HEK293 (cell line): ENCODE measurements at regions not wholly inside any gene's neighbourhood (a gene's known extent, or its start where the extent isn't known, plus 50 kb on each side); places are given as distances from the start of the nearest gene placed in this dataset.

Source experiments
- ZBTB8A ChIP-seq: fragments of 450-650 bp; formaldehyde crosslinking; IDR thresholded peaks from 2 replicates; pipeline ENCODE4 v1.5.1; 2016; ENCODE audit warnings: missing biosample characterization, missing genetic modification characterization
- ZFP41 ChIP-seq: fragments of 450-650 bp; formaldehyde crosslinking; IDR thresholded peaks from 2 replicates; pipeline ENCODE4 v1.5.1; 2016; ENCODE audit warnings: missing biosample characterization, missing genetic modification characterization, borderline replicate concordance
- ZNF610 ChIP-seq: fragments of 450-650 bp; formaldehyde crosslinking; IDR thresholded peaks from 2 replicates; pipeline ENCODE4 v1.5.1; 2016; ENCODE audit warnings: missing biosample characterization, missing genetic modification characterization, borderline replicate concordance
- ZNF670 ChIP-seq: fragments of 450-650 bp; formaldehyde crosslinking; IDR thresholded peaks from 2 replicates; pipeline ENCODE4 v1.5.1; 2016; ENCODE audit warnings: missing biosample characterization, missing genetic modification characterization, low read depth
- ZNF704 ChIP-seq: fragments of 450-650 bp; formaldehyde crosslinking; IDR thresholded peaks from 2 replicates; pipeline ENCODE4 v1.5.1; 2016; ENCODE audit warnings: missing biosample characterization, missing genetic modification characterization
- TF ChIP-seq, protein P1 (sequence below): fragments of 450-650 bp; formaldehyde crosslinking; IDR thresholded peaks from 2 replicates; pipeline ENCODE4 v1.5.1; 2016; ENCODE audit warnings: missing biosample characterization, missing genetic modification characterization
- TF ChIP-seq, protein P2 (sequence below): fragments of 450-650 bp; formaldehyde crosslinking; IDR thresholded peaks from 2 replicates; pipeline ENCODE4 v1.5.1; 2016; ENCODE audit warnings: missing biosample characterization, missing genetic modification characterization
- TF ChIP-seq, protein P3 (sequence below): fragments of 450-650 bp; formaldehyde crosslinking; IDR thresholded peaks from 2 replicates; pipeline ENCODE4 v1.5.1; 2016; ENCODE audit warnings: missing biosample characterization, missing genetic modification characterization
- TF ChIP-seq, protein P4 (sequence below): fragments of 450-650 bp; formaldehyde crosslinking; IDR thresholded peaks from 2 replicates; pipeline ENCODE4 v1.5.1; 2016; ENCODE audit warnings: missing biosample characterization, missing genetic modification characterization, low read depth
- TF ChIP-seq, protein P5 (sequence below): fragments of 450-650 bp; formaldehyde crosslinking; IDR thresholded peaks from 2 replicates; pipeline ENCODE4 v1.5.1; 2016; ENCODE audit warnings: missing biosample characterization, missing genetic modification characterization
- TF ChIP-seq, protein P6 (sequence below): fragments of 450-650 bp; formaldehyde crosslinking; conservative IDR thresholded peaks from 2 replicates; pipeline ENCODE4 v1.5.1; 2016; ENCODE audit warnings: low read depth, missing biosample characterization, missing genetic modification characterization

GRCh38 chr13:78431328-78431727, 172.0 kb downstream of the POU4F1 start:
- TF ChIP-seq, protein P1, sequence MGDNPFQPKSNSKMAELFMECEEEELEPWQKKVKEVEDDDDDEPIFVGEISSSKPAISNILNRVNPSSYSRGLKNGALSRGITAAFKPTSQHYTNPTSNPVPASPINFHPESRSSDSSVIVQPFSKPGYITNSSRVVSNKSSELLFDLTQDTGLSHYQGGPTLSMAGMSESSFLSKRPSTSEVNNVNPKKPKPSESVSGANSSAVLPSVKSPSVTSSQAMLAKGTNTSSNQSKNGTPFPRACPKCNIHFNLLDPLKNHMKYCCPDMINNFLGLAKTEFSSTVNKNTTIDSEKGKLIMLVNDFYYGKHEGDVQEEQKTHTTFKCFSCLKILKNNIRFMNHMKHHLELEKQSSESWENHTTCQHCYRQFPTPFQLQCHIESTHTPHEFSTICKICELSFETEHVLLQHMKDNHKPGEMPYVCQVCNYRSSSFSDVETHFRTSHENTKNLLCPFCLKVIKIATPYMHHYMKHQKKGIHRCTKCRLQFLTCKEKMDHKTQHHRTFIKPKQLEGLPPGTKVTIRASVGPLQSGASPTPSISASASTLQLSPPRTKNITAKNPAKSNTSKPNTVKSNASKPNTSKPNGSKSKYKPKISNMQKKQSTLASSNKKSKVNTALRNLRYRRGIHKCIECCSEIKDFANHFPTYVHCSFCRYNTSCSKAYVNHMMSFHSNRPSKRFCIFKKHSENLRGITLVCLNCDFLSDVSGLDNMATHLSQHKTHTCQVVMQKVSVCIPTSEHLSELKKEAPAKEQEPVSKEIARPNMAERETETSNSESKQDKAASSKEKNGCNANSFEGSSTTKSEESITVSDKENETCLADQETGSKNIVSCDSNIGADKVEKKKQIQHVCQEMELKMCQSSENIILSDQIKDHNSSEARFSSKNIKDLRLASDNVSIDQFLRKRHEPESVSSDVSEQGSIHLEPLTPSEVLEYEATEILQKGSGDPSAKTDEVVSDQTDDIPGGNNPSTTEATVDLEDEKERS (tag by site-specific recombination) = no peak
- TF ChIP-seq, protein P2, sequence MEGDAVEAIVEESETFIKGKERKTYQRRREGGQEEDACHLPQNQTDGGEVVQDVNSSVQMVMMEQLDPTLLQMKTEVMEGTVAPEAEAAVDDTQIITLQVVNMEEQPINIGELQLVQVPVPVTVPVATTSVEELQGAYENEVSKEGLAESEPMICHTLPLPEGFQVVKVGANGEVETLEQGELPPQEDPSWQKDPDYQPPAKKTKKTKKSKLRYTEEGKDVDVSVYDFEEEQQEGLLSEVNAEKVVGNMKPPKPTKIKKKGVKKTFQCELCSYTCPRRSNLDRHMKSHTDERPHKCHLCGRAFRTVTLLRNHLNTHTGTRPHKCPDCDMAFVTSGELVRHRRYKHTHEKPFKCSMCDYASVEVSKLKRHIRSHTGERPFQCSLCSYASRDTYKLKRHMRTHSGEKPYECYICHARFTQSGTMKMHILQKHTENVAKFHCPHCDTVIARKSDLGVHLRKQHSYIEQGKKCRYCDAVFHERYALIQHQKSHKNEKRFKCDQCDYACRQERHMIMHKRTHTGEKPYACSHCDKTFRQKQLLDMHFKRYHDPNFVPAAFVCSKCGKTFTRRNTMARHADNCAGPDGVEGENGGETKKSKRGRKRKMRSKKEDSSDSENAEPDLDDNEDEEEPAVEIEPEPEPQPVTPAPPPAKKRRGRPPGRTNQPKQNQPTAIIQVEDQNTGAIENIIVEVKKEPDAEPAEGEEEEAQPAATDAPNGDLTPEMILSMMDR (tag by site-specific recombination) = no peak
- no peak for TF ChIP-seq ZFP41 (tag by site-specific recombination)
- no peak for TF ChIP-seq ZNF704
- TF ChIP-seq, protein P3, sequence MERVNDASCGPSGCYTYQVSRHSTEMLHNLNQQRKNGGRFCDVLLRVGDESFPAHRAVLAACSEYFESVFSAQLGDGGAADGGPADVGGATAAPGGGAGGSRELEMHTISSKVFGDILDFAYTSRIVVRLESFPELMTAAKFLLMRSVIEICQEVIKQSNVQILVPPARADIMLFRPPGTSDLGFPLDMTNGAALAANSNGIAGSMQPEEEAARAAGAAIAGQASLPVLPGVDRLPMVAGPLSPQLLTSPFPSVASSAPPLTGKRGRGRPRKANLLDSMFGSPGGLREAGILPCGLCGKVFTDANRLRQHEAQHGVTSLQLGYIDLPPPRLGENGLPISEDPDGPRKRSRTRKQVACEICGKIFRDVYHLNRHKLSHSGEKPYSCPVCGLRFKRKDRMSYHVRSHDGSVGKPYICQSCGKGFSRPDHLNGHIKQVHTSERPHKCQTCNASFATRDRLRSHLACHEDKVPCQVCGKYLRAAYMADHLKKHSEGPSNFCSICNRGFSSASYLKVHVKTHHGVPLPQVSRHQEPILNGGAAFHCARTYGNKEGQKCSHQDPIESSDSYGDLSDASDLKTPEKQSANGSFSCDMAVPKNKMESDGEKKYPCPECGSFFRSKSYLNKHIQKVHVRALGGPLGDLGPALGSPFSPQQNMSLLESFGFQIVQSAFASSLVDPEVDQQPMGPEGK (tag by site-specific recombination) = no peak
- TF ChIP-seq, protein P4, sequence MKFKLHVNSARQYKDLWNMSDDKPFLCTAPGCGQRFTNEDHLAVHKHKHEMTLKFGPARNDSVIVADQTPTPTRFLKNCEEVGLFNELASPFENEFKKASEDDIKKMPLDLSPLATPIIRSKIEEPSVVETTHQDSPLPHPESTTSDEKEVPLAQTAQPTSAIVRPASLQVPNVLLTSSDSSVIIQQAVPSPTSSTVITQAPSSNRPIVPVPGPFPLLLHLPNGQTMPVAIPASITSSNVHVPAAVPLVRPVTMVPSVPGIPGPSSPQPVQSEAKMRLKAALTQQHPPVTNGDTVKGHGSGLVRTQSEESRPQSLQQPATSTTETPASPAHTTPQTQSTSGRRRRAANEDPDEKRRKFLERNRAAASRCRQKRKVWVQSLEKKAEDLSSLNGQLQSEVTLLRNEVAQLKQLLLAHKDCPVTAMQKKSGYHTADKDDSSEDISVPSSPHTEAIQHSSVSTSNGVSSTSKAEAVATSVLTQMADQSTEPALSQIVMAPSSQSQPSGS (tag by site-specific recombination) = no peak
- TF ChIP-seq, protein P5, sequence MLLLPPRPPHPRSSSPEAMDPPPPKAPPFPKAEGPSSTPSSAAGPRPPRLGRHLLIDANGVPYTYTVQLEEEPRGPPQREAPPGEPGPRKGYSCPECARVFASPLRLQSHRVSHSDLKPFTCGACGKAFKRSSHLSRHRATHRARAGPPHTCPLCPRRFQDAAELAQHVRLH (tag by site-specific recombination) = no peak
- TF ChIP-seq ZBTB8A (tag by site-specific recombination) = no peak
- no peak for TF ChIP-seq ZNF610
- TF ChIP-seq, protein P6, sequence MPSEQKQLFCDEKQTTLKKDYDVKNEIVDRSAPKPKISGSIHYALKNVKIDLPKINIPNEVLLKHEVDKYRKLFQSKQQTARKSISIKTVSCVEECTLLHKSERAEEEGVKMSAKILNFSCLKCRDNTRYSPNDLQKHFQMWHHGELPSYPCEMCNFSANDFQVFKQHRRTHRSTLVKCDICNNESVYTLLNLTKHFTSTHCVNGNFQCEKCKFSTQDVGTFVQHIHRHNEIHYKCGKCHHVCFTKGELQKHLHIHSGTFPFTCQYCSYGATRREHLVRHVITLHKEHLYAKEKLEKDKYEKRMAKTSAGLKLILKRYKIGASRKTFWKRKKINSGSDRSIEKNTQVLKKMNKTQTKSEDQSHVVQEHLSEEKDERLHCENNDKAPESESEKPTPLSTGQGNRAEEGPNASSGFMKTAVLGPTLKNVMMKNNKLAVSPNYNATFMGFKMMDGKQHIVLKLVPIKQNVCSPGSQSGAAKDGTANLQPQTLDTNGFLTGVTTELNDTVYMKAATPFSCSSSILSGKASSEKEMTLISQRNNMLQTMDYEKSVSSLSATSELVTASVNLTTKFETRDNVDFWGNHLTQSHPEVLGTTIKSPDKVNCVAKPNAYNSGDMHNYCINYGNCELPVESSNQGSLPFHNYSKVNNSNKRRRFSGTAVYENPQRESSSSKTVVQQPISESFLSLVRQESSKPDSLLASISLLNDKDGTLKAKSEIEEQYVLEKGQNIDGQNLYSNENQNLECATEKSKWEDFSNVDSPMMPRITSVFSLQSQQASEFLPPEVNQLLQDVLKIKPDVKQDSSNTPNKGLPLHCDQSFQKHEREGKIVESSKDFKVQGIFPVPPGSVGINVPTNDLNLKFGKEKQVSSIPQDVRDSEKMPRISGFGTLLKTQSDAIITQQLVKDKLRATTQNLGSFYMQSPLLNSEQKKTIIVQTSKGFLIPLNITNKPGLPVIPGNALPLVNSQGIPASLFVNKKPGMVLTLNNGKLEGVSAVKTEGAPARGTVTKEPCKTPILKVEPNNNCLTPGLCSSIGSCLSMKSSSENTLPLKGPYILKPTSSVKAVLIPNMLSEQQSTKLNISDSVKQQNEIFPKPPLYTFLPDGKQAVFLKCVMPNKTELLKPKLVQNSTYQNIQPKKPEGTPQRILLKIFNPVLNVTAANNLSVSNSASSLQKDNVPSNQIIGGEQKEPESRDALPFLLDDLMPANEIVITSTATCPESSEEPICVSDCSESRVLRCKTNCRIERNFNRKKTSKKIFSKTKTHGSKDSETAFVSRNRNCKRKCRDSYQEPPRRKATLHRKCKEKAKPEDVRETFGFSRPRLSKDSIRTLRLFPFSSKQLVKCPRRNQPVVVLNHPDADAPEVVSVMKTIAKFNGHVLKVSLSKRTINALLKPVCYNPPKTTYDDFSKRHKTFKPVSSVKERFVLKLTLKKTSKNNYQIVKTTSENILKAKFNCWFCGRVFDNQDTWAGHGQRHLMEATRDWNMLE (tag by site-specific recombination) = no peak
- no peak for TF ChIP-seq ZNF670 (tag by site-specific recombination)
